Stomach (tissue), 8 donors: ENCODE measurements at regions not wholly inside any gene's neighbourhood (a gene's known extent, or its start where the extent isn't known, plus 50 kb on each side); places are given as distances from the start of the nearest gene placed in this dataset.

Source experiments
- DNase-seq, 2 donors: peaks; one replicate each; pipeline versions ENCODE4 v3.0.0 to v3.0.0-alpha.2; 2013 to 2019
- H3K27ac ChIP-seq, 5 donors: fragments of 200-600 bp in 4 of 5; sonication (generic) in 4 of 5; one replicate each; pipeline ENCODE4 v1.5.1; 2013 to 2019; ENCODE audit warnings: mild to moderate bottlenecking in 1 of 5, moderate library complexity in 1 of 5
- H3K27me3 ChIP-seq, 3 donors: fragments of 200-600 bp; sonication (generic); one replicate each; pipeline ENCODE4 v1.5.1; 2017 to 2019; ENCODE audit warnings: mixed run types in 1 of 3
- H3K36me3 ChIP-seq, 4 donors: fragments of 200-600 bp; sonication (generic); 1 replicate in 3 of 4; 2 replicates in 1 of 4; pipeline ENCODE4 v1.5.1; 2016 to 2019
- H3K4me1 ChIP-seq, 4 donors: fragments of 200-600 bp; sonication (generic); one replicate each; pipeline ENCODE4 v1.5.1; 2016 to 2019
- H3K4me3 ChIP-seq, 4 donors: fragments of 200-600 bp; sonication (generic) in 3 of 4; one replicate each; pipeline ENCODE4 v1.5.1; 2016 to 2019; ENCODE audit warnings: mild to moderate bottlenecking in 1 of 4
- H3K9me3 ChIP-seq, 4 donors: fragments of 200-600 bp; sonication (generic); one replicate each; pipeline ENCODE4 v1.5.1; 2016 to 2019
- EP300 ChIP-seq: sonication (generic); formaldehyde crosslinking; IDR thresholded peaks from one replicate; pipeline ENCODE4 v1.6.1; 2017; ENCODE audit warnings: antibody characterized with exemption
- POLR2A ChIP-seq, 4 donors: fragments of 450-650 bp; IDR thresholded peaks; one replicate each; pipeline ENCODE4 v1.6.1; 2016; ENCODE audit warnings: antibody characterized with exemption in 4 of 4, control low read depth in 2 of 4, mild to moderate bottlenecking in 1 of 4, moderate library complexity in 1 of 4
- POLR2AphosphoS5 ChIP-seq, 3 donors: sonication (generic); formaldehyde crosslinking; IDR thresholded peaks; one replicate each; pipeline ENCODE4 v1.6.1; 2016; ENCODE audit warnings: antibody characterized with exemption in 3 of 3
- WGBS, 5 donors: extraction: QIAGEN DNeasy Blood & Tissue Kit in 3 of 5; methylation state at CpG; one replicate each; pipeline versions ENCODE4 v1.1.5 to v1.1.7; 2013 to 2018; 5-methylcytosine and 5-hydroxymethylcytosine counted together
- intact Hi-C: fragments of 100-400 bp; cut with DNase I; formaldehyde crosslinking; loops from one replicate; pipeline ENCODE4 v1.15.1; 2023; ENCODE audit warnings: low total_unique reads
- TF ChIP-seq, protein P1 (sequence below), 7 experiments: fragments of 450-650 bp in 4 of 7; fragments of 200-600 bp in 3 of 7; sonication (generic) in 3 of 7; IDR thresholded peaks; one replicate each; pipeline ENCODE4 v1.5.1; 2016 to 2019; ENCODE audit warnings: antibody characterized with exemption in 7 of 7, control low read depth in 2 of 7, mild to moderate bottlenecking in 1 of 7
- donor health status: healthy with polysubstance abuse.
- donor health status: Bipolar disorder and iron deficiency.
- donor health status: healthy.

- Histone ChIP-seq H3K27ac (no peak overlapping the region), H3K4me1 (peaks cover 0 to 3% (median 0%) of the 10 kb centered on the region in 4 donors), H3K4me3 (no peak overlapping the region), H3K27me3 (no peaks in the 10 kb centered on the region), H3K36me3 (no peaks in the 10 kb centered on the region), H3K9me3 (no peaks in the 10 kb centered on the region)
- WGBS, 5 donors = 70 to 90% (median 79%) methylated on average over 2 of the region's 2 CpGs
- intact Hi-C loops = no loop called here
- DNase-seq = no peak
- no peak for TF ChIP-seq POLR2A (IDR thresholded peaks at IDR 0.05)
- TF ChIP-seq, protein P1, sequence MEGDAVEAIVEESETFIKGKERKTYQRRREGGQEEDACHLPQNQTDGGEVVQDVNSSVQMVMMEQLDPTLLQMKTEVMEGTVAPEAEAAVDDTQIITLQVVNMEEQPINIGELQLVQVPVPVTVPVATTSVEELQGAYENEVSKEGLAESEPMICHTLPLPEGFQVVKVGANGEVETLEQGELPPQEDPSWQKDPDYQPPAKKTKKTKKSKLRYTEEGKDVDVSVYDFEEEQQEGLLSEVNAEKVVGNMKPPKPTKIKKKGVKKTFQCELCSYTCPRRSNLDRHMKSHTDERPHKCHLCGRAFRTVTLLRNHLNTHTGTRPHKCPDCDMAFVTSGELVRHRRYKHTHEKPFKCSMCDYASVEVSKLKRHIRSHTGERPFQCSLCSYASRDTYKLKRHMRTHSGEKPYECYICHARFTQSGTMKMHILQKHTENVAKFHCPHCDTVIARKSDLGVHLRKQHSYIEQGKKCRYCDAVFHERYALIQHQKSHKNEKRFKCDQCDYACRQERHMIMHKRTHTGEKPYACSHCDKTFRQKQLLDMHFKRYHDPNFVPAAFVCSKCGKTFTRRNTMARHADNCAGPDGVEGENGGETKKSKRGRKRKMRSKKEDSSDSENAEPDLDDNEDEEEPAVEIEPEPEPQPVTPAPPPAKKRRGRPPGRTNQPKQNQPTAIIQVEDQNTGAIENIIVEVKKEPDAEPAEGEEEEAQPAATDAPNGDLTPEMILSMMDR (IDR thresholded peaks at IDR 0.05) = no peak
- no peak for TF ChIP-seq POLR2AphosphoS5 (IDR thresholded peaks at IDR 0.05)
Measured at GRCh38 chr15:81905889-81906288, 139.9 kb downstream of the MEX3B start.

DNA sequence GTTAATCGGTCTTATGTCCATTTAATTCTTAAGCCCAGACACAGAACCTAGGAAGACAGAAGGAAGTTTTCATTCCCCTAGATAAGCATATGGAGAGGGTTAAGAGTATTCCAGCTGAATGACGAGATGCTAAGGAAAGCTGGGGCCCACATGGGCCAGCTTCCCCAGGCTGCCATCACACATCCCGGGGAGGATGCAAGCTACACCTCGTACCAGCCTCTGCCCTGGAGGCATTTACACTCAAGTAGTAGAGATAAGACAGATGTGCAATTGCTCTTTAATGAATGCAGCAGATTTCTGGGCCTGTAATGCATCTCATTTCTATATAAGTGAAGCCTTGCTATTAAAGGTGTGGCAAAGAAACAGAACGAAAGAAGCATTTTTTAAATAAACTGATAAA lies 144.5 kb downstream of the MEX3B start:
- TF ChIP-seq, protein P1 (IDR thresholded peaks at IDR 0.05) = no peak
- no peak for TF ChIP-seq POLR2AphosphoS5 (IDR thresholded peaks at IDR 0.05)
- no peak for TF ChIP-seq EP300
- no peak for TF ChIP-seq POLR2A (IDR thresholded peaks at IDR 0.05)
- no peak for DNase-seq
- H3K36me3 ChIP-seq = no peaks in the 10 kb centered on the region
- no peaks in the 10 kb centered on the region for H3K27me3 ChIP-seq
- WGBS, 5 donors = 62 to 69% (median 66%) methylated on average over 5 of the region's 5 CpGs
- H3K9me3 ChIP-seq = no peaks in the 10 kb centered on the region
- H3K4me3 ChIP-seq = no peak overlapping the region
- intact Hi-C loops = no loop called here
- no peak overlapping the region for H3K27ac ChIP-seq
- no peaks in the 10 kb centered on the region for H3K4me1 ChIP-seq

GRCh38 chr15:81899730-81900129 lies 146.1 kb downstream of the MEX3B start:
- no peaks in the 10 kb centered on the region for H3K9me3 ChIP-seq
- H3K4me3 ChIP-seq = no peak overlapping the region
- no peaks in the 10 kb centered on the region for H3K27me3 ChIP-seq
- H3K4me1 ChIP-seq = no peaks in the 10 kb centered on the region
- H3K27ac ChIP-seq = no peak overlapping the region
- no peak for TF ChIP-seq POLR2A (IDR thresholded peaks at IDR 0.05)
- no peak for TF ChIP-seq POLR2AphosphoS5 (IDR thresholded peaks at IDR 0.05)
- no peak for TF ChIP-seq EP300
- TF ChIP-seq, protein P1 (IDR thresholded peaks at IDR 0.05) = no peak
- no peaks in the 10 kb centered on the region for H3K36me3 ChIP-seq
- intact Hi-C loops = no loop called here
- 64 to 94% (median 92%) methylated on average over 2 of the region's 2 CpGs for WGBS, 5 donors
- no peak for DNase-seq

GRCh38 chr15:81899024-81899423 lies 146.8 kb downstream of the MEX3B start:
- intact Hi-C loops = no loop called here
- H3K9me3 ChIP-seq = no peaks in the 10 kb centered on the region
- no peak overlapping the region for H3K4me3 ChIP-seq
- WGBS, 5 donors = 75 to 86% (median 78%) methylated on average over 2 of the region's 2 CpGs
- DNase-seq = no peak
- H3K36me3 ChIP-seq = no peaks in the 10 kb centered on the region
- TF ChIP-seq POLR2AphosphoS5 (IDR thresholded peaks at IDR 0.05) (no peak), POLR2A (IDR thresholded peaks at IDR 0.05) (no peak), EP300 (no peak)
- TF ChIP-seq, protein P1 (IDR thresholded peaks at IDR 0.05) = no peak
- H3K27ac ChIP-seq = no peak overlapping the region
- H3K27me3 ChIP-seq = no peaks in the 10 kb centered on the region
- no peaks in the 10 kb centered on the region for H3K4me1 ChIP-seq
